Sigmoid colon (tissue), 6 donors: ENCODE measurements at regions not wholly inside any gene's neighbourhood (a gene's known extent, or its start where the extent isn't known, plus 50 kb on each side); places are given as distances from the start of the nearest gene placed in this dataset.

ENCODE experiments used
- DNase-seq: peaks from one replicate; pipeline ENCODE4 v3.0.0-alpha.2; 2019
- H3K27ac ChIP-seq, 4 donors: fragments of 200-600 bp; sonication (generic); one replicate each; pipeline ENCODE4 v1.5.1; 2016 to 2019; ENCODE audit warnings: mild to moderate bottlenecking in 1 of 4
- H3K27me3 ChIP-seq, 3 donors: fragments of 200-600 bp; sonication (generic); one replicate each; pipeline ENCODE4 v1.5.1; 2019; ENCODE audit warnings: mild to moderate bottlenecking in 1 of 3
- H3K36me3 ChIP-seq, 4 donors: fragments of 200-600 bp; sonication (generic); one replicate each; pipeline ENCODE4 v1.5.1; 2016 to 2019
- H3K4me1 ChIP-seq, 4 donors: fragments of 200-600 bp; sonication (generic); one replicate each; pipeline ENCODE4 v1.5.1; 2017 to 2019
- H3K4me3 ChIP-seq, 4 donors: fragments of 200-600 bp; sonication (generic); one replicate each; pipeline ENCODE4 v1.5.1; 2017 to 2019; ENCODE audit warnings: mild to moderate bottlenecking in 2 of 4, moderate library complexity in 1 of 4
- H3K9me3 ChIP-seq, 4 donors: fragments of 200-600 bp in 3 of 4; sonication (generic) in 3 of 4; one replicate each; pipeline versions ENCODE4 v1.5.1 to v1.6.1; 2013 to 2019
- EP300 ChIP-seq, 4 donors: sonication (generic); formaldehyde crosslinking; IDR thresholded peaks; one replicate each; pipeline ENCODE4 v1.6.1; 2017; ENCODE audit warnings: antibody characterized with exemption in 4 of 4
- POLR2A ChIP-seq, 2 donors: fragments of 450-650 bp; IDR thresholded peaks; one replicate each; pipeline ENCODE4 v1.6.1; 2016; ENCODE audit warnings: antibody characterized with exemption in 2 of 2, mild to moderate bottlenecking in 2 of 2, moderate library complexity in 2 of 2
- POLR2AphosphoS5 ChIP-seq, 4 donors: sonication (generic); formaldehyde crosslinking; IDR thresholded peaks; one replicate each; pipeline ENCODE4 v1.6.1; 2017; ENCODE audit warnings: antibody characterized with exemption in 4 of 4
- WGBS, 2 donors: extraction: QIAGEN DNeasy Blood & Tissue Kit; methylation state at CpG; one replicate each; pipeline ENCODE4 v1.1.7; 2013; 5-methylcytosine and 5-hydroxymethylcytosine counted together
- intact Hi-C: fragments of 100-400 bp; cut with DNase I; formaldehyde crosslinking; loops from one replicate; pipeline ENCODE4 v1.15.1; 2023
- TF ChIP-seq, protein P1 (sequence below), 4 experiments: fragments of 450-650 bp in 3 of 4; fragments of 200-600 bp in 1 of 4; IDR thresholded peaks; one replicate each; pipeline ENCODE4 v1.5.1; 2016 to 2019; ENCODE audit warnings: antibody characterized with exemption in 4 of 4, mild to moderate bottlenecking in 3 of 4, moderate library complexity in 2 of 4
- donor health status: healthy with polysubstance abuse.
- donor health status: healthy.

- WGBS, 2 donors = 68 to 87% methylated on average over 11 of the region's 11 CpGs
- intact Hi-C loops = no loop called here
- peaks cover 0 to 91% (median 79%) of the 10 kb centered on the region in 4 donors for H3K4me1 ChIP-seq
- no peaks in the 10 kb centered on the region for H3K9me3 ChIP-seq
- peak overlapping the region; percentile 51 to 100 (median 76) for H3K27ac ChIP-seq
- no peak for TF ChIP-seq POLR2A (IDR thresholded peaks at IDR 0.05)
- no peak for TF ChIP-seq EP300 (IDR thresholded peaks at IDR 0.05)
- H3K27me3 ChIP-seq = no peaks in the 10 kb centered on the region
- H3K36me3 ChIP-seq = no peaks in the 10 kb centered on the region
- H3K4me3 ChIP-seq = no peak overlapping the region
- DNase-seq = no peak
These were observed 301.2 kb downstream of the SEC14L1 start for GRCh38 chr17:77441940-77442339.

GRCh38 chr17:77442976-77443747, 302.4 kb downstream of the SEC14L1 start:
- Histone ChIP-seq H3K27ac (peak overlapping the region; percentile 81 to 99 (median 96)), H3K4me1 (peaks cover 0 to 87% (median 74%) of the 10 kb centered on the region in 4 donors), H3K9me3 (no peaks in the 10 kb centered on the region), H3K4me3 (no peak overlapping the region), H3K27me3 (no peaks in the 10 kb centered on the region), H3K36me3 (peaks cover 0 to 5% (median 0%) of the 10 kb centered on the region in 4 donors)
- 71 to 80% methylated on average over 10 of the region's 10 CpGs for WGBS, 2 donors
- intact Hi-C loops = no loop called here
- TF ChIP-seq EP300 (IDR thresholded peaks at IDR 0.05) = no peak
- no peak for TF ChIP-seq POLR2AphosphoS5 (IDR thresholded peaks at IDR 0.05)
- no peak for TF ChIP-seq POLR2A (IDR thresholded peaks at IDR 0.05)
- TF ChIP-seq, protein P1, sequence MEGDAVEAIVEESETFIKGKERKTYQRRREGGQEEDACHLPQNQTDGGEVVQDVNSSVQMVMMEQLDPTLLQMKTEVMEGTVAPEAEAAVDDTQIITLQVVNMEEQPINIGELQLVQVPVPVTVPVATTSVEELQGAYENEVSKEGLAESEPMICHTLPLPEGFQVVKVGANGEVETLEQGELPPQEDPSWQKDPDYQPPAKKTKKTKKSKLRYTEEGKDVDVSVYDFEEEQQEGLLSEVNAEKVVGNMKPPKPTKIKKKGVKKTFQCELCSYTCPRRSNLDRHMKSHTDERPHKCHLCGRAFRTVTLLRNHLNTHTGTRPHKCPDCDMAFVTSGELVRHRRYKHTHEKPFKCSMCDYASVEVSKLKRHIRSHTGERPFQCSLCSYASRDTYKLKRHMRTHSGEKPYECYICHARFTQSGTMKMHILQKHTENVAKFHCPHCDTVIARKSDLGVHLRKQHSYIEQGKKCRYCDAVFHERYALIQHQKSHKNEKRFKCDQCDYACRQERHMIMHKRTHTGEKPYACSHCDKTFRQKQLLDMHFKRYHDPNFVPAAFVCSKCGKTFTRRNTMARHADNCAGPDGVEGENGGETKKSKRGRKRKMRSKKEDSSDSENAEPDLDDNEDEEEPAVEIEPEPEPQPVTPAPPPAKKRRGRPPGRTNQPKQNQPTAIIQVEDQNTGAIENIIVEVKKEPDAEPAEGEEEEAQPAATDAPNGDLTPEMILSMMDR (IDR thresholded peaks at IDR 0.05) = no peak
- no peak for DNase-seq

DNA sequence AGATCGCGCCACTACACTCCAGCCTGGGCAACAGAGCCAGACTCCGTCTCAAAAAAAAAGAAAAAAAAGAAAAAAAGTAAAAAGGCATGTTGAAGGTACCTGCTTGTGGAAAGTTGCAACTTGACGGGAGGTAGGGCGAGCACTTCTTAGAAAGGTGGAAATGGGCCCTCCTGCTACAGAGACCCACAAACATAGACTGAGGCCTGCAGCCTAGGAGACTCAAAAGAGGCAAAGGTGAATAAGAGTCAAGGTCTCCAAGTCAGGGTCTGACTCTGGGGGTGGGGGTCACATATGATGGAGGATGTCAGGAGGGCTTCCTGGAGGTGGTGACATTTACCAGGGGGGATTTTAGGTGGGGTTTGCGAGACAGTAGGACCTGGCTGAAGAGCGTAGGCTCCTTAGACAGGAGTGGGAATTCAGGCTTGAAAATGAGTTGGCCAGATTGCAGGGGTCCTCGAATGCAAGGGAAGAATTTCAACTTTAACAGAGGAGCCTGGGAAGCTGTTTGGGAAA, 303.0 kb downstream of the SEC14L1 start:
- no peak for DNase-seq
- Histone ChIP-seq H3K4me3 (no peak overlapping the region), H3K9me3 (no peaks in the 10 kb centered on the region), H3K36me3 (peaks cover 0 to 5% (median 0%) of the 10 kb centered on the region in 4 donors), H3K27ac (peak overlapping the region; percentile 81 to 99 (median 96)), H3K27me3 (no peaks in the 10 kb centered on the region), H3K4me1 (peaks cover 0 to 84% (median 70%) of the 10 kb centered on the region in 4 donors)
- intact Hi-C loops = no loop called here
- TF ChIP-seq POLR2AphosphoS5 (IDR thresholded peaks at IDR 0.05) = no peak
- TF ChIP-seq, protein P1 (IDR thresholded peaks at IDR 0.05) = no peak
- no peak for TF ChIP-seq POLR2A (IDR thresholded peaks at IDR 0.05)
- 80 to 95% methylated on average over 8 of the region's 8 CpGs for WGBS, 2 donors

DNA sequence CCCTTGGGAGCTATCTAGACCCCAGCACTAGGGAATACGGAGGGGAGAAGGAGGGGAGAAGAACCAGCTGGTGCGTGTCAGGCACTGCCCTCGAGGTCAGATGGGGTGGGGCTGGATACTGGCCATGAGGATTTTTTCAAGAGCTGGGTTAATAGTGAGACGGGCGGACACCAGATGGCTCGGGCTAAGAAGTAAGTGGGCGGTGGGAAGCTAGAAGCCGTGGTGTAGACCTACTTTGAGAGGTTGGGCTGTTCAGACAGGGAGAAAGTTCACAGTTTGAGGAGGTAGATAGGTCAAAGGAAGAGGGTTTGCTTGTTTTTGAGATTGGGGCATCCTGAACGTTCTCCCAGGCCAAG, 303.8 kb downstream of the SEC14L1 start:
- Histone ChIP-seq H3K4me3 (no peak overlapping the region), H3K36me3 (peaks cover 0 to 5% (median 0%) of the 10 kb centered on the region in 4 donors), H3K27me3 (no peaks in the 10 kb centered on the region), H3K27ac (peak overlapping the region; percentile 81 to 99 (median 96)), H3K9me3 (no peaks in the 10 kb centered on the region), H3K4me1 (peaks cover 0 to 84% (median 70%) of the 10 kb centered on the region in 4 donors)
- TF ChIP-seq POLR2AphosphoS5 (IDR thresholded peaks at IDR 0.05) (peak in 1 of 4 donors; percentile 55), POLR2A (IDR thresholded peaks at IDR 0.05) (no peak)
- intact Hi-C loops = no loop called here
- no peak for DNase-seq
- 25 to 60% methylated on average over 9 of the region's 9 CpGs for WGBS, 2 donors

GRCh38 chr17:77444984-77445759, 304.4 kb downstream of the SEC14L1 start:
- peak; percentile 21 to 78 (median 67) for TF ChIP-seq POLR2AphosphoS5 (IDR thresholded peaks at IDR 0.05)
- TF ChIP-seq EP300 (IDR thresholded peaks at IDR 0.05) = no peak
- TF ChIP-seq, protein P1 (IDR thresholded peaks at IDR 0.05) = no peak
- no peak for TF ChIP-seq POLR2A (IDR thresholded peaks at IDR 0.05)
- 33 to 73% methylated on average over 15 of the region's 15 CpGs for WGBS, 2 donors

More at GRCh38 chr17:77444984-77445759, 304.4 kb downstream of the SEC14L1 start:
- intact Hi-C loops = no loop called here
- no peaks in the 10 kb centered on the region for H3K9me3 ChIP-seq
- H3K36me3 ChIP-seq = peaks cover 0 to 5% (median 0%) of the 10 kb centered on the region in 4 donors
- peaks cover 0 to 84% (median 70%) of the 10 kb centered on the region in 4 donors for H3K4me1 ChIP-seq
- DNase-seq = peak; percentile 91
- H3K4me3 ChIP-seq = no peak overlapping the region
- peak overlapping the region; percentile 81 to 99 (median 96) for H3K27ac ChIP-seq
- no peaks in the 10 kb centered on the region for H3K27me3 ChIP-seq
